ENCODE measurements at regions not wholly inside any gene's neighbourhood (a gene's known extent, or its start where the extent isn't known, plus 50 kb on each side); places are given as distances from the start of the nearest gene placed in this dataset.

- no peak for TF ChIP-seq CTCF (IDR thresholded peaks at IDR 0.05; ENCODE audit: low read depth, low read length)
- no peak for TF ChIP-seq EZH2phosphoT487 (IDR thresholded peaks at IDR 0.05; ENCODE audit: low read depth)
These were observed 436.0 kb upstream of the INTU start for GRCh38 chr4:127196655-127197352.
